ENCODE measurements at regions not wholly inside any gene's neighbourhood (a gene's known extent, or its start where the extent isn't known, plus 50 kb on each side); places are given as distances from the start of the nearest gene placed in this dataset.

DNA sequence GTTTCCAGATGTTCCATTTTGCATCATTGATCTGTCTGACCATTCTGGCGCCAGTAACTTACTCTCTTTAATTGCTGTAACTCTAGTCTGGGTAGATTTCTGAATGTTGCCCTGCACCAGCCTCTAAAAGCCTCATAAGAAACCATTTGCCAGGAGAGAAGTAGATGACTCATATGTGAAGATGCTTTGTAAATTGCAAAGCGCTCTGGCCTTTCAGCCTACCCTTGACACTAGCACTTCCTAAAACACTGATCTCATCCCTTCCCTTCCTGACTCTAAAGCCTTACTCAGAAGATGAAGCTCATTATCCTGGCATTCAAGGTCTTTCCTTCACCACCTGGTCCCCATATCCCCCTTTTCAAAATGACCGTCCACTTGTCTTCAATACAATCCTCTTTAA, 193.2 kb upstream of the MEX3C start:
- Histone ChIP-seq H3K27ac (no peak overlapping the region), H3K4me3 (no peak overlapping the region), H3K4me1 (no peaks in the 10 kb centered on the region), H3K9me3 (no peaks in the 10 kb centered on the region), H3K27me3 (no peaks in the 10 kb centered on the region), H3K36me3 (no peaks in the 10 kb centered on the region)
- TF ChIP-seq, protein P1, sequence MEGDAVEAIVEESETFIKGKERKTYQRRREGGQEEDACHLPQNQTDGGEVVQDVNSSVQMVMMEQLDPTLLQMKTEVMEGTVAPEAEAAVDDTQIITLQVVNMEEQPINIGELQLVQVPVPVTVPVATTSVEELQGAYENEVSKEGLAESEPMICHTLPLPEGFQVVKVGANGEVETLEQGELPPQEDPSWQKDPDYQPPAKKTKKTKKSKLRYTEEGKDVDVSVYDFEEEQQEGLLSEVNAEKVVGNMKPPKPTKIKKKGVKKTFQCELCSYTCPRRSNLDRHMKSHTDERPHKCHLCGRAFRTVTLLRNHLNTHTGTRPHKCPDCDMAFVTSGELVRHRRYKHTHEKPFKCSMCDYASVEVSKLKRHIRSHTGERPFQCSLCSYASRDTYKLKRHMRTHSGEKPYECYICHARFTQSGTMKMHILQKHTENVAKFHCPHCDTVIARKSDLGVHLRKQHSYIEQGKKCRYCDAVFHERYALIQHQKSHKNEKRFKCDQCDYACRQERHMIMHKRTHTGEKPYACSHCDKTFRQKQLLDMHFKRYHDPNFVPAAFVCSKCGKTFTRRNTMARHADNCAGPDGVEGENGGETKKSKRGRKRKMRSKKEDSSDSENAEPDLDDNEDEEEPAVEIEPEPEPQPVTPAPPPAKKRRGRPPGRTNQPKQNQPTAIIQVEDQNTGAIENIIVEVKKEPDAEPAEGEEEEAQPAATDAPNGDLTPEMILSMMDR (IDR thresholded peaks at IDR 0.05), result no peak
- TF ChIP-seq POLR2A (IDR thresholded peaks at IDR 0.05), result no peak
- DNase-seq, result no peak
- intact Hi-C loops (cut with DNase I; ENCODE audit: low total_unique reads), result no loop called here

GRCh38 chr18:51391215-51391614, 193.7 kb upstream of the MEX3C start:
- Histone ChIP-seq H3K27me3 (no peaks in the 10 kb centered on the region), H3K36me3 (no peaks in the 10 kb centered on the region), H3K4me1 (no peaks in the 10 kb centered on the region), H3K9me3 (no peaks in the 10 kb centered on the region), H3K4me3 (no peak overlapping the region), H3K27ac (no peak overlapping the region)
- no peak for TF ChIP-seq POLR2A (IDR thresholded peaks at IDR 0.05)
- TF ChIP-seq, protein P1 (IDR thresholded peaks at IDR 0.05), result no peak
- DNase-seq, result no peak
- intact Hi-C loops (cut with DNase I; ENCODE audit: low total_unique reads), result no loop called here

GRCh38 chr18:51391731-51392130, 194.2 kb upstream of the MEX3C start:
- Histone ChIP-seq H3K27ac (no peak overlapping the region), H3K9me3 (no peaks in the 10 kb centered on the region), H3K4me3 (no peak overlapping the region), H3K4me1 (no peaks in the 10 kb centered on the region), H3K27me3 (no peaks in the 10 kb centered on the region), H3K36me3 (no peaks in the 10 kb centered on the region)
- no peak for TF ChIP-seq POLR2A (IDR thresholded peaks at IDR 0.05)
- TF ChIP-seq, protein P1 (IDR thresholded peaks at IDR 0.05), result no peak
- DNase-seq, result no peak
- intact Hi-C loops (cut with DNase I; ENCODE audit: low total_unique reads), result no loop called here

DNA sequence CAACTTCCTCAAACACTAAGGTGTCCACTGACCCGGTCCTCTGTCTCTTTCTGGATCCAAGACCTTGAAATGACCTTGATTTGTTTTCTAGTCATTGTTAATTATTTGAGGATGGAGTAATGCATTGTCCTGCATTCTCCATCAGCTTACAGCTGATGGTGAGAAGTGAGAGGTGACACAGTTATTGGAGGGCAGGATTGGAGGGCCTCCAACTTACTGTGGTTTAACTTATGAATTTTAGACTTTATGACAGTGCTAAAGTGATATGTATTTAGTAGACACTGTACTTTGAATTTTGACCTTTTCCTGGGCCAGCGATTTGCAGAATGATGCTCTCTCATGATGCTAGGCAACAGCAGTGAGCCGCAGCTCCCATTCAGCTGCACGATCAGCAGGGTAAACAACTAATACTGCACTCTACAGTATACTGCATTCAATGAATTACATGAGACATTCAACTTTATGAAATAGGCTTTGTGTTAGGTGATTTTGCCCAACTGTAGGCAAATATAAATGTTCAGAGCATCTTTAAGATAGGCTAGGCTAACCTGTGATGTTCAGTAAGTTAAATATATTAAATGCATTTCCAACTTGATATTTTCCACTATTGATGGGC, 200.0 kb upstream of the MEX3C start:
- Histone ChIP-seq H3K4me1 (no peaks in the 10 kb centered on the region), H3K9me3 (no peaks in the 10 kb centered on the region), H3K4me3 (no peak overlapping the region), H3K27me3 (no peaks in the 10 kb centered on the region), H3K27ac (no peak overlapping the region), H3K36me3 (no peaks in the 10 kb centered on the region)
- no peak for DNase-seq
- intact Hi-C loops (cut with DNase I; ENCODE audit: low total_unique reads), result no loop called here
- TF ChIP-seq, protein P1 (IDR thresholded peaks at IDR 0.05), result no peak
- no peak for TF ChIP-seq POLR2A (IDR thresholded peaks at IDR 0.05)

DNA sequence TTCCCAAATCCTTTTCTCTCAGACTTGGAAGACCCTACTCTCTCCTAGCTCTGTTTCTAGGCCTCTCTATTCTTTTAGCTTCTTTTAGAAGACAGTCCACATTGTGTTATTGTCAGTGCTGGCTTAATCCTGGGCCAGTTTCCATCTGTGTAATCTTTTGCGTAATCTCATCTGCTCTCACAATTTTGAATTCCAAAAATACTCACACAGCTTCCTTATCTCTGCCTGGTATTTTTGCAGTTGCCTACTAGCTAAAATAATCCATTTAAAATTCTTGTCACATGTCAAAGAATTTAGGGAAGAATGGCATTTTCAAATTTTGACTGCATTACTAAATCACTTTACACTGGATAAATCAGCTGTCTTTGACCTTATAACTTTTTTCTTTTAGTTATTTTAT, 200.6 kb upstream of the MEX3C start:
- intact Hi-C loops (cut with DNase I; ENCODE audit: low total_unique reads), result no loop called here
- no peak for TF ChIP-seq POLR2A (IDR thresholded peaks at IDR 0.05)
- TF ChIP-seq, protein P1 (IDR thresholded peaks at IDR 0.05), result no peak
- Histone ChIP-seq H3K4me1 (no peaks in the 10 kb centered on the region), H3K4me3 (no peak overlapping the region), H3K27me3 (no peaks in the 10 kb centered on the region), H3K9me3 (no peaks in the 10 kb centered on the region), H3K36me3 (no peaks in the 10 kb centered on the region), H3K27ac (no peak overlapping the region)
- no peak for DNase-seq

Data from uterus (tissue), 3 donors.